DND-41 (cell line): ENCODE measurements at regions not wholly inside any gene's neighbourhood (a gene's known extent, or its start where the extent isn't known, plus 50 kb on each side); places are given as distances from the start of the nearest gene placed in this dataset.

Experiments used
- CTCF ChIP-seq: IDR thresholded peaks from 2 replicates; pipeline ENCODE4 v1.5.1; 2012; ENCODE audit warnings: borderline replicate concordance, low read length, moderate library complexity, mild to moderate bottlenecking; ENCODE audit not compliant: poor library complexity, severe bottlenecking; ENCODE audit errors: extremely low read depth
- EZH2 ChIP-seq: IDR thresholded peaks from 3 replicates; pipeline ENCODE4 v1.6.1; 2012; ENCODE audit warnings: borderline replicate concordance, low read depth, mild to moderate bottlenecking, moderate library complexity, low read length, inconsistent platforms; ENCODE audit not compliant: severe bottlenecking

DNA sequence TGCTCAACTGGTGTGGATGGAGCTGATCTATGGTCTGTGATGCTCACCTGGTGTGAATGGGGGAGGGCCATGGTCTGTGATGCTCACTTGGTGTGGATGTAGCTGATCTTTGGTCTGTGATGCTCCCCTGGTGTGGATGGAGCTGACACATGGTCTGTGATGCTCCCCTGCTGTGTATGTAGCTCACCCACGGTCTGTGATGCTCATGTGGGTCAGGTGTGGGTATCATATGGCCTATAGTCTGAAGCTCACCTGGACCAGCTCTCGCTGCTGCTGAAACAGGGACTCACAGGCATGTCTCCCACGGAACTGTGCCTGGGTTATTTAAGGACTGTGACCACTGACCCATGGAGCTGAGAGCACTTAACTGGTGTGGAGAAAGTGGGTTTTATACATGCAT is 109.7 kb downstream of the CRLF2 start:
- TF ChIP-seq CTCF (no peak), EZH2 (no peak)
